ENCODE measurements at regions not wholly inside any gene's neighbourhood (a gene's known extent, or its start where the extent isn't known, plus 50 kb on each side); places are given as distances from the start of the nearest gene placed in this dataset.

GRCh38 chr2:217101972-217102371, 242.1 kb upstream of the TNP1 start:
- DNase-seq: no peak

GRCh38 chr2:217099561-217099960, 239.7 kb upstream of the TNP1 start:
- DNase-seq: no peak

GRCh38 chr2:217098435-217098834, 238.6 kb upstream of the TNP1 start:
- DNase-seq: no peak

GRCh38 chr2:217097346-217097745, 237.5 kb upstream of the TNP1 start:
- DNase-seq: no peak

- no peak for DNase-seq
These were observed 236.8 kb upstream of the TNP1 start for GRCh38 chr2:217096474-217097225.

- DNase-seq: no peak
These were observed 235.8 kb upstream of the TNP1 start for GRCh38 chr2:217095511-217096205.

- no peak for DNase-seq
These were observed 233.0 kb upstream of the TNP1 start for GRCh38 chr2:217092710-217093379.

GRCh38 chr2:217091531-217091930, 231.7 kb upstream of the TNP1 start:
- no peak for DNase-seq

GRCh38 chr2:217090884-217091283, 231.0 kb upstream of the TNP1 start:
- DNase-seq: no peak

GRCh38 chr2:217090024-217090473, 230.2 kb upstream of the TNP1 start:
- no peak for DNase-seq

GRCh38 chr2:217086718-217087117, 226.9 kb upstream of the TNP1 start:
- no peak for DNase-seq

- no peak for DNase-seq
These were observed 226.2 kb upstream of the TNP1 start for GRCh38 chr2:217086038-217086522.

GRCh38 chr2:217085543-217085942, 225.7 kb upstream of the TNP1 start:
- no peak for DNase-seq

- DNase-seq: no peak
These were observed 221.9 kb upstream of the TNP1 start for GRCh38 chr2:217081799-217082198.

- no peak for DNase-seq
These were observed 219.3 kb upstream of the TNP1 start for GRCh38 chr2:217079165-217079564.

- no peak for DNase-seq
These were observed 218.1 kb upstream of the TNP1 start for GRCh38 chr2:217077831-217078407.

GRCh38 chr2:217076657-217077232, 216.9 kb upstream of the TNP1 start:
- no peak for DNase-seq

- no peak for DNase-seq
These were observed 216.2 kb upstream of the TNP1 start for GRCh38 chr2:217076058-217076435.

GRCh38 chr2:217075268-217076057, 215.6 kb upstream of the TNP1 start:
- DNase-seq: no peak

GRCh38 chr2:217074576-217075255, 214.9 kb upstream of the TNP1 start:
- DNase-seq: no peak

- DNase-seq: no peak
These were observed 211.6 kb upstream of the TNP1 start for GRCh38 chr2:217071416-217071815.

Measured in effector CD8-positive, alpha-beta T cell (primary cell).